ENCODE measurements at regions not wholly inside any gene's neighbourhood (a gene's known extent, or its start where the extent isn't known, plus 50 kb on each side); places are given as distances from the start of the nearest gene placed in this dataset.

DNA sequence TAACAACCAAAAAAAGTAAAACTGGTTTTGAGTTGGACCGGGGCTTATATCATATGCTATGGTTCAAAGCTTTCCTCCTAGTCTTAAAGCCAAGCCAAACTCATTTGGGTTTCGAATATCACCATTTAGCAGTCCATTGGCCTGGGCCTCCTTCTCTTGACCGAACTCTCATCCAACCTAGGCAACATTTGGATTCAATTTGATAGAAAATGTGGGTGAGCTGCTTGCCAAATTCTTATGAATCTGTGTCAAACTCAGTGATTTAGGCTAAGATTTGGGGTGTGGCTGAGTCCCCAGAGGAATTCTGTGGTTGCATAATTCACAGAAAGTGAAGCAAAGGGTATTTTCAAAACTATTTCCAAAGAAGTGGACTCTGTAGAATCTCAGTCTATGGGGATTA, 83.7 kb downstream of the BLID start:
- H3K9me3 Mint-ChIP-seq, result no peaks in the 10 kb centered on the region
- H3K4me3 Mint-ChIP-seq, result no peak overlapping the region
- H3K27me3 Mint-ChIP-seq (ENCODE audit: low read depth), result peaks cover 8% of the 10 kb centered on the region
- no peaks in the 10 kb centered on the region for H3K36me3 Mint-ChIP-seq (ENCODE audit: insufficient read depth)
- no peaks in the 10 kb centered on the region for H3K4me1 Mint-ChIP-seq (ENCODE audit: low read depth)
- DNase-seq, result no peak
- ATAC-seq, result no peak

GRCh38 chr11:122031813-122032212, 84.2 kb downstream of the BLID start:
- H3K27me3 Mint-ChIP-seq (ENCODE audit: low read depth), result peaks cover 10% of the 10 kb centered on the region
- DNase-seq, result no peak
- no peaks in the 10 kb centered on the region for H3K9me3 Mint-ChIP-seq
- no peak for ATAC-seq
- H3K36me3 Mint-ChIP-seq (ENCODE audit: insufficient read depth), result no peaks in the 10 kb centered on the region
- H3K4me1 Mint-ChIP-seq (ENCODE audit: low read depth), result no peaks in the 10 kb centered on the region
- no peak overlapping the region for H3K4me3 Mint-ChIP-seq

- ATAC-seq, result no peak
These were observed 85.7 kb downstream of the BLID start for GRCh38 chr11:122030286-122030685.

DNA sequence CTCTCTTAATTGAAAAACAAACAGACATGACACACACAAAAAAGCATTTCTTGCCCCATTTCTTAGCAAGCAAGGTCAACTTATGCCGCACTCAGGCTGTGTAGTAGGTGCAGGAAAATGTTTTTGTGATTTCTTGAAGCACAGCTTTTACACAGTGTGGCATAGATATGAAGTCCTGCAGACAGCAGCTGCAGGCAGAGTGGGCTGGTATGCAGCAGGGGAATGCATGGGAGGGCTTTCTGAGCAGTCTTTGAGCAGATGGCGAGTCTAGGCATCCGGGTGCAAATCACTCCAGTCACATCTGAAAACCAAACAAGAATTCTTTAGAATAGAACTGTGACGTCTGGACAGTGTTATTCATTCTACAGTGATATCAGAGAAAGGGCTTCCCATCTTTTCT, 87.5 kb downstream of the BLID start:
- Mint-ChIP-seq H3K36me3 (ENCODE audit: insufficient read depth) (no peaks in the 10 kb centered on the region), H3K9me3 (no peaks in the 10 kb centered on the region), H3K4me1 (ENCODE audit: low read depth) (no peaks in the 10 kb centered on the region), H3K4me3 (no peak overlapping the region), H3K27me3 (ENCODE audit: low read depth) (peaks cover 10% of the 10 kb centered on the region)
- ATAC-seq (no peak), DNase-seq (no peak)

More at GRCh38 chr11:122030286-122030685, 85.7 kb downstream of the BLID start:
- no peaks in the 10 kb centered on the region for H3K9me3 Mint-ChIP-seq
- no peaks in the 10 kb centered on the region for H3K36me3 Mint-ChIP-seq (ENCODE audit: insufficient read depth)
- no peak for DNase-seq
- no peaks in the 10 kb centered on the region for H3K4me1 Mint-ChIP-seq (ENCODE audit: low read depth)
- H3K4me3 Mint-ChIP-seq, result no peak overlapping the region
- H3K27me3 Mint-ChIP-seq (ENCODE audit: low read depth), result peaks cover 10% of the 10 kb centered on the region

GRCh38 chr11:122028036-122028435, 88.0 kb downstream of the BLID start:
- ATAC-seq, result no peak
- peaks cover 12% of the 10 kb centered on the region for H3K27me3 Mint-ChIP-seq (ENCODE audit: low read depth)
- H3K36me3 Mint-ChIP-seq (ENCODE audit: insufficient read depth), result no peaks in the 10 kb centered on the region
- no peaks in the 10 kb centered on the region for H3K4me1 Mint-ChIP-seq (ENCODE audit: low read depth)
- DNase-seq, result no peak
- H3K9me3 Mint-ChIP-seq, result no peaks in the 10 kb centered on the region
- H3K4me3 Mint-ChIP-seq, result no peak overlapping the region

- Mint-ChIP-seq H3K4me1 (ENCODE audit: low read depth) (no peaks in the 10 kb centered on the region), H3K36me3 (ENCODE audit: insufficient read depth) (no peaks in the 10 kb centered on the region), H3K4me3 (no peak overlapping the region), H3K9me3 (no peaks in the 10 kb centered on the region), H3K27me3 (ENCODE audit: low read depth) (peaks cover 12% of the 10 kb centered on the region)
- DNase-seq, result no peak
- no peak for ATAC-seq
These were observed 90.3 kb downstream of the BLID start for GRCh38 chr11:122025757-122026156.

- H3K4me3 Mint-ChIP-seq, result no peak overlapping the region
- peaks cover 12% of the 10 kb centered on the region for H3K27me3 Mint-ChIP-seq (ENCODE audit: low read depth)
- H3K36me3 Mint-ChIP-seq (ENCODE audit: insufficient read depth), result no peaks in the 10 kb centered on the region
- H3K9me3 Mint-ChIP-seq, result no peaks in the 10 kb centered on the region
- no peaks in the 10 kb centered on the region for H3K4me1 Mint-ChIP-seq (ENCODE audit: low read depth)
- ATAC-seq (no peak), DNase-seq (no peak)
These were observed 91.7 kb downstream of the BLID start for GRCh38 chr11:122024278-122024677.

GRCh38 chr11:122023614-122024250, 92.3 kb downstream of the BLID start:
- Mint-ChIP-seq H3K9me3 (no peaks in the 10 kb centered on the region), H3K27me3 (ENCODE audit: low read depth) (peaks cover 12% of the 10 kb centered on the region), H3K36me3 (ENCODE audit: insufficient read depth) (no peaks in the 10 kb centered on the region), H3K4me3 (no peak overlapping the region), H3K4me1 (ENCODE audit: low read depth) (no peaks in the 10 kb centered on the region)
- no peak for DNase-seq
- ATAC-seq, result no peak

GRCh38 chr11:122022646-122023045, 93.4 kb downstream of the BLID start:
- Mint-ChIP-seq H3K27me3 (ENCODE audit: low read depth) (peaks cover 5% of the 10 kb centered on the region), H3K4me1 (ENCODE audit: low read depth) (no peaks in the 10 kb centered on the region), H3K36me3 (ENCODE audit: insufficient read depth) (no peaks in the 10 kb centered on the region), H3K9me3 (no peaks in the 10 kb centered on the region), H3K4me3 (no peak overlapping the region)
- DNase-seq (no peak), ATAC-seq (no peak)

DNA sequence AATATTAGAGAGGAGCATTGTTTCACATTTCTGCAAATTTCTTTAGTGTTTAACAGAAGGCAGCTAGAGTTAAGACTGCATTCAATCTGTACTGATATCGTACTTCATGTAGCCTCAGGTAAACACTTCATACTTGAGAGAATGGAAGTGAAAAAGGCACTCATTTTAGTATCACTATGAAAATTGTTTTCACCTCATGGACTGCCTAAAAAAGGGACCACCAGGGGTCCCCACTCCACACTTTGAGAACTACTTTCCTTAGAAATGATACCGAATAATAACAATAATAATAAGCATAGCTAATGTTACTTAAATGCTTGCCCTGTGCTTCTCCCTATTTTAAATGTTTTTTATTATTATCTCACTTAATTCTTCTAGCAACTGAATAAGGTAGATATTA, 95.1 kb downstream of the BLID start:
- Mint-ChIP-seq H3K36me3 (ENCODE audit: insufficient read depth) (no peaks in the 10 kb centered on the region), H3K4me3 (no peak overlapping the region), H3K27me3 (ENCODE audit: low read depth) (peaks cover 2% of the 10 kb centered on the region), H3K4me1 (ENCODE audit: low read depth) (no peaks in the 10 kb centered on the region), H3K9me3 (no peaks in the 10 kb centered on the region)
- ATAC-seq (no peak), DNase-seq (no peak)

DNA sequence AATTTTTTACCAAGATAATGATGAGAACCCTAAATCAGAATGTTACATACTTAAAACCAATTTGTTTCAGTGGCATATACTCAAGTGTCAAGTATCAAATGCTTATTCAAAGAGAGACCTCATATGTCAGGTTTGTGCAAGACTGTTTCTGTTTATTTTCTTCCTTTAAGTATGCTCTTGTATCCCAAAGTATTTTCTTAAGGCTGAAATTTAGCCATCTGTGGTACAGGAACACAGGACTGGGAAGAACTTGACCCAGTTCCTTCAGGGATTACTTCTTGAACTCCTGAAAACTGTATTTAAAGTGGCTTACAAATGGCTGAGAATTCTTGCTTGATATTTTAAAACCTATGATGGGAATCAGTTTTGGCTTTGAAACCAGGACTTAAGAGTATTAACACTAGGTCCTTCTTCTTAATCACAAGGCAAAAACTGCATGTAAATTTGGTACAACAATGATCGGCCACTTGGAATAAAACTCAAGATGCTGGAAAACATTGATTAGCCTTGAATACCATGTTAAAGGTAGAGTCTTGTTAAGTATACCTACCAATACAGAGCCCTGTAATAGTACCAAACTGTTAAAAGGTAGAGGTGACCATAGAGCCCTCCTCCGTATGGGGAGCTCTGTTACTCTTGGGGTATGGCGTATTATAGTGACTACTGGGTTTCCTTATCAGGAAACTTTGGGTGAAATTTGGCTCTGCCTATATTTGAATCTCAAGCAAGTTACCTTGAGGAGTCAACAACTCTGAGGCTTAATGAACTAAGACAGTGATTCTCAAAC, 95.9 kb downstream of the BLID start:
- DNase-seq (no peak), ATAC-seq (no peak)
- no peaks in the 10 kb centered on the region for H3K9me3 Mint-ChIP-seq
- H3K27me3 Mint-ChIP-seq (ENCODE audit: low read depth), result peaks cover 2% of the 10 kb centered on the region
- H3K4me1 Mint-ChIP-seq (ENCODE audit: low read depth), result no peaks in the 10 kb centered on the region
- H3K4me3 Mint-ChIP-seq, result no peak overlapping the region
- no peaks in the 10 kb centered on the region for H3K36me3 Mint-ChIP-seq (ENCODE audit: insufficient read depth)

GRCh38 chr11:122007601-122008071, 108.4 kb downstream of the BLID start:
- H3K4me3 Mint-ChIP-seq, result no peak overlapping the region
- ATAC-seq (no peak), DNase-seq (no peak)
- H3K27me3 Mint-ChIP-seq (ENCODE audit: low read depth), result no peaks in the 10 kb centered on the region
- H3K4me1 Mint-ChIP-seq (ENCODE audit: low read depth), result no peaks in the 10 kb centered on the region
- no peaks in the 10 kb centered on the region for H3K9me3 Mint-ChIP-seq
- H3K36me3 Mint-ChIP-seq (ENCODE audit: insufficient read depth), result no peaks in the 10 kb centered on the region

DNA sequence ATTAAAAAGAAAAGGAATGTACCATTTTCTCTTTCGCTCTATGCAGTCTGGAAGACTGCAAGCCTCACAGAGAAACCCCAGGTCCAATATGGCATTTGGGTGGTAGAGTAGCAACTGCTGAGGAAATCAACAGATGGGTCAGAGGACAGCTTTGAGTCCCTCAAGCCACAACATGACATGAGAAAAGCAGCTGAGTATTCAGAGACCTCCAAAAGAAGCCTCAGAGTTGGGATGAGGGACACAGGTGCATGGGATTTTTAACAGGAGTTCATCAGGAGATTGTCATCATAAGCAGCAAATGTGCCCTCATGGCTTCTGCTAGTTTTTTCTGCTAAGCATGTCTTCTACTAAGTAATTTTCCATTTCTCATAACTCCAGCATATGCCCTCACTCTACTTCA, 111.6 kb downstream of the BLID start:
- no peak for DNase-seq
- Mint-ChIP-seq H3K4me1 (ENCODE audit: low read depth) (no peaks in the 10 kb centered on the region), H3K4me3 (no peak overlapping the region), H3K27me3 (ENCODE audit: low read depth) (peaks cover 3% of the 10 kb centered on the region), H3K36me3 (ENCODE audit: insufficient read depth) (no peaks in the 10 kb centered on the region), H3K9me3 (peaks cover 4% of the 10 kb centered on the region)
- ATAC-seq, result no peak

DNA sequence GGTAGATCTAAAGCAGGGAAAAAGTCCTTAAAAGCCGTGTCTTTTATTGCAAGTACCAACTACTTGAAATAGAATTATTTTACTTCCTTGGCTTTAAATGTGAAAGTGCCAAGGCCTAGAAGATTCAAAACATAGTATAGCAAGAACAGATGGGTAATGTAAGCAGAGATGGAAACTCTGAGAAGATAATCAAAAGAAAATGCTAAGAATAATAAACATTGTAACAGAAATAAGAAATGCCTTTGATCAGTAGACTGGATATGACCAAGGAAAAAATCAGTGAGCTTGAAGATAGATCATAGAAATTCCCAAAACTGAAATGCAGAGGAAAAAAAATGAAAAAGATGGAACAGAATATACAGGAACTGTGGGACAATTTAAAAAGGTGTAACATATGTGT, 113.1 kb downstream of the BLID start:
- Mint-ChIP-seq H3K4me1 (ENCODE audit: low read depth) (no peaks in the 10 kb centered on the region), H3K27me3 (ENCODE audit: low read depth) (peaks cover 3% of the 10 kb centered on the region), H3K36me3 (ENCODE audit: insufficient read depth) (no peaks in the 10 kb centered on the region), H3K4me3 (no peak overlapping the region), H3K9me3 (peaks cover 4% of the 10 kb centered on the region)
- ATAC-seq, result no peak
- DNase-seq, result no peak

DNA sequence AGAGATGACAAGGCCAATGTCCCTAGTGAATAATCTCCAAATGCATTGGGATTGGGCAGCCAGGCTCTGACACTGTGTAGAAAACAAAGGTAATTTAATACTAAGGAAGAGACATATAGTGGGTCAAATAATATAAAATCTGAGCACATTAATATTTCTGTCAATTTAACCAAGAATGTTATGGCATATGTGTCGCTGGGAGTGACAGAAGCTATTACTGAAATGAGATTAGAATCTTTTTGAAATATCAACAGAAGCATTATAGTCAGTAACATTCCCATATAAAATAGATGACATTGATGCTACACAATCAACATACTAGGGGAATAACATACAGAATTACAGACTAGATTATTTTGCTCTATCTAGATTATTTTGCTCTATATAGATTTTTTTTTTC, 114.0 kb downstream of the BLID start:
- Mint-ChIP-seq H3K4me1 (ENCODE audit: low read depth) (no peaks in the 10 kb centered on the region), H3K9me3 (peaks cover 4% of the 10 kb centered on the region), H3K36me3 (ENCODE audit: insufficient read depth) (no peaks in the 10 kb centered on the region), H3K4me3 (no peak overlapping the region), H3K27me3 (ENCODE audit: low read depth) (peaks cover 3% of the 10 kb centered on the region)
- DNase-seq (no peak), ATAC-seq (no peak)

All from activated T-cell treated with anti-CD3 and anti-CD28 coated beads, Interleukin-2, amount 50 U/mL, for 4 hours (primary cell).